Colonic mucosa (tissue), 4 donors: ENCODE measurements at regions not wholly inside any gene's neighbourhood (a gene's known extent, or its start where the extent isn't known, plus 50 kb on each side); places are given as distances from the start of the nearest gene placed in this dataset.

Experiments
- DNase-seq: peaks from one replicate; pipeline ENCODE4 v3.0.0-alpha.2; 2020
- H3K27ac ChIP-seq: fragments of 200-600 bp; one replicate; pipeline ENCODE4 v1.8.0; 2021
- H3K27me3 ChIP-seq: fragments of 200-600 bp; one replicate; pipeline ENCODE4 v1.8.0; 2021
- H3K36me3 ChIP-seq: fragments of 200-600 bp; one replicate; pipeline ENCODE4 v1.8.0; 2021
- H3K4me1 ChIP-seq: fragments of 200-600 bp; one replicate; pipeline ENCODE4 v1.8.0; 2021; ENCODE audit warnings: mild to moderate bottlenecking
- H3K4me3 ChIP-seq: fragments of 200-600 bp; one replicate; pipeline ENCODE4 v1.8.0; 2021
- H3K9ac ChIP-seq, 2 donors: one replicate each; pipeline ENCODE4 v1.7.0; 2013; ENCODE audit warnings: control low read depth in 2 of 2, low read depth in 2 of 2, low read length in 2 of 2
- H3K9me3 ChIP-seq: fragments of 200-600 bp; one replicate; pipeline ENCODE4 v1.8.0; 2021
- intact Hi-C: fragments of 100-400 bp; cut with DNase I; formaldehyde crosslinking; loops from one replicate; pipeline ENCODE4 v1.14.1; 2022
- TF ChIP-seq, protein P1 (sequence below): fragments of 200-600 bp; IDR thresholded peaks from one replicate; pipeline ENCODE4 v1.8.0; 2022; ENCODE audit warnings: antibody characterized with exemption, mild to moderate bottlenecking
- donor health status: healthy.
- donor health status: DM: no; HTN: no; CAD: no.
- donor health status: DM: no; HTN: no; CAD: no.

DNA sequence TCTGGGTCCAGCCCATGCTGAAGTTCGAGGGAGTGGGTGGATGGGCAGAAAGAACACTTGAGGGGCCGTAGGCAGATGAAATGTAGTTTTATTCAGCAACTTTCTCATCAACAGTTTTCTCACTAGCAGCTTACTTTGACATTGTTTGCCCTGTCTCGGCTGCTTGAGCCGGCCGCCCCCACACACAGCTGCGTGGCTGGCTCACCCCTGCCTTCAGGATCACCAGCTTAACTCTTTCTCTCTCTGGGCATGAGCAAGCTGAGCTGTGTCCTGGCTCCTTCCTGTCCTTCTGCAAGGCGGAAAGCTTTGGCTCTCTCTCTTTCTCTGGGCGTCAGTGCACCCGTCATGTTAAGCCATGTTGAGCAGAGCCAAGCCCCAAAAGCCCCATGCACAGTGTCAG, 104.4 kb upstream of the GNG12 start:
- H3K9me3 ChIP-seq = no peaks in the 10 kb centered on the region
- no peaks in the 10 kb centered on the region for H3K36me3 ChIP-seq
- H3K4me3 ChIP-seq = no peak overlapping the region
- no peaks in the 10 kb centered on the region for H3K27me3 ChIP-seq
- intact Hi-C loops = no loop called here
- no peaks in the 10 kb centered on the region for H3K4me1 ChIP-seq
- DNase-seq = no peak
- no peak overlapping the region for H3K27ac ChIP-seq
- H3K9ac ChIP-seq = no peak overlapping the region
- TF ChIP-seq, protein P1, sequence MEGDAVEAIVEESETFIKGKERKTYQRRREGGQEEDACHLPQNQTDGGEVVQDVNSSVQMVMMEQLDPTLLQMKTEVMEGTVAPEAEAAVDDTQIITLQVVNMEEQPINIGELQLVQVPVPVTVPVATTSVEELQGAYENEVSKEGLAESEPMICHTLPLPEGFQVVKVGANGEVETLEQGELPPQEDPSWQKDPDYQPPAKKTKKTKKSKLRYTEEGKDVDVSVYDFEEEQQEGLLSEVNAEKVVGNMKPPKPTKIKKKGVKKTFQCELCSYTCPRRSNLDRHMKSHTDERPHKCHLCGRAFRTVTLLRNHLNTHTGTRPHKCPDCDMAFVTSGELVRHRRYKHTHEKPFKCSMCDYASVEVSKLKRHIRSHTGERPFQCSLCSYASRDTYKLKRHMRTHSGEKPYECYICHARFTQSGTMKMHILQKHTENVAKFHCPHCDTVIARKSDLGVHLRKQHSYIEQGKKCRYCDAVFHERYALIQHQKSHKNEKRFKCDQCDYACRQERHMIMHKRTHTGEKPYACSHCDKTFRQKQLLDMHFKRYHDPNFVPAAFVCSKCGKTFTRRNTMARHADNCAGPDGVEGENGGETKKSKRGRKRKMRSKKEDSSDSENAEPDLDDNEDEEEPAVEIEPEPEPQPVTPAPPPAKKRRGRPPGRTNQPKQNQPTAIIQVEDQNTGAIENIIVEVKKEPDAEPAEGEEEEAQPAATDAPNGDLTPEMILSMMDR = no peak

DNA sequence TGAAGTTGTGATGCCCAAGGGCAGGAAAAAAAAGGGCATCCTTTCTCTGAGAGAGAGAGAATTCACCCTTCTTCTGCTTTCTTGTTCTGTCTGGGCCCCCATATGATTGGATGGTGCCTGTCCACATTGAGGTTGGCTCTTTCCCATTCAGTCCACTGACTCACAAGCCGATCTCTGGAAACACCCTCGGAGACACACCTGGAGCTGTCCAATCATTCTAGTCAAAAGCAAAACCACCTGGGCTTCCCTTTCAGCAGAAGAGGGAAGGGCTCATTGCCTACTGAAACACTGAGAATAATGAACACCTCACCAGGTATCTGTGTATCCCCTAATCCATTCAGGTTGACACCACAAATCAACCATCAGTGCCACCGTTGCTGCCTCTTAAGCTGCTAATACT, 103.7 kb upstream of the GNG12 start:
- Histone ChIP-seq H3K9me3 (no peaks in the 10 kb centered on the region), H3K36me3 (no peaks in the 10 kb centered on the region), H3K27ac (no peak overlapping the region), H3K9ac (no peak overlapping the region), H3K4me1 (no peaks in the 10 kb centered on the region), H3K27me3 (no peaks in the 10 kb centered on the region), H3K4me3 (no peak overlapping the region)
- TF ChIP-seq, protein P1 = no peak
- DNase-seq = no peak
- intact Hi-C loops = no loop called here

DNA sequence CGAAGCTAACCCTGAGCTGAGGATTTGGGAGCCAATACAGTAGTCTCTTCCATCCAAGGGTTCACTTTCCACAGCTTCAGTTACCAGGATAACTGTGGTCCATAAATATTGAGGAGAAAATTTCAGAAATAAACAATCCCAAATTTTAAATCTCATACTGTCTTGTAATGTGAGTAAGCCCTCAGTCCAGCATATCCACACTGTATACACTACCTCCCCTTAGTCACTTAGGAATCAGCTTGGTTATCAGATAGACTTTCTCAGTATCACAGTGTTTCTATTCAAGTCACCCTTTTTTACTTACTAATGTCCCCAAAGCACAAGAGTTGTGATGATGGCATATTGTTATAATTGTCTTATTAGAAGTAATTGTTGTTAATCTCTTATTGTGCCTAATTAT, 102.3 kb upstream of the GNG12 start:
- TF ChIP-seq, protein P1 = no peak
- no peak for DNase-seq
- intact Hi-C loops = no loop called here
- Histone ChIP-seq H3K27ac (no peak overlapping the region), H3K4me3 (no peak overlapping the region), H3K9ac (no peak overlapping the region), H3K36me3 (no peaks in the 10 kb centered on the region), H3K9me3 (no peaks in the 10 kb centered on the region), H3K4me1 (no peaks in the 10 kb centered on the region), H3K27me3 (no peaks in the 10 kb centered on the region)

DNA sequence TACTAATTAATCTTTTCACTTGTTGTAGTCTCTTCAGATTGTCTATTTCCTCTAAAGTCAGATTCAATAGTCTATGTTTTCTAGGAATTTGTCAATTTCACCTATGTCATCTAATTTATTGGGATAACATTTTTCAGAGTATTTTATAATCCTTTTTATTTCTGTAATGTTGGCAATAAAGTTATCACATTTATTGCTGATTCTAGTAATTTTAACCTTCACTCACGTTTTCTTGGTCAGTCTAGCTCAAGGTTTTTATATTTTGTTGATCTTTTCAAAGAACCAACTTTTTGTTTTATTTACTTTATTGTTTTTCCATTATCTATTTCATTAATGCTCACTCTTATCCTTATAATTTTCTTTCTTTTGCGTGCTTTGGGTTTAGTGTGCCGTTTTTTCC, 97.9 kb upstream of the GNG12 start:
- Histone ChIP-seq H3K9me3 (no peaks in the 10 kb centered on the region), H3K36me3 (no peaks in the 10 kb centered on the region)

DNA sequence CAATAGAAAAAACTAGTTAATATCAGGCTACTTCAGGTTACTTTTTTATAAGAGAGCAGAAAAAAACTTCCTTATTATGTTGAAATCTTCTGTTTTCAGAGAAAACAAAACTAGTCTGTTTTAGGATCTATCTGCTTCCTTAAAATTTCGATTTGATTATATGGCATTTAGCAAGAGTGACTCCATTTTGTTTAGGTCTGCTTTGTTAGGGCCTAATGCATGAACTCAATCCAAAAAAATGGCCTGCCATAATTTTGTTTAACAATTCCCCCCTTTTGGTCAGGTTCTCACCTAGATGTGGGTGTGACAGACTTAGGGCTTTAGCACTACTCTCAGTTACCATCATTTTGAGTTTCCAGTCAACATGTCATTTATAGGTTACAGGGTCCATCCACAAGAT, 89.8 kb upstream of the GNG12 start:
- no peak overlapping the region for H3K4me3 ChIP-seq
- TF ChIP-seq, protein P1 = no peak
- intact Hi-C loops = no loop called here
- no peak overlapping the region for H3K27ac ChIP-seq
- no peaks in the 10 kb centered on the region for H3K9me3 ChIP-seq
- no peaks in the 10 kb centered on the region for H3K27me3 ChIP-seq
- no peak overlapping the region for H3K9ac ChIP-seq
- no peaks in the 10 kb centered on the region for H3K4me1 ChIP-seq
- no peak for DNase-seq
- no peaks in the 10 kb centered on the region for H3K36me3 ChIP-seq

More for the DNA sequence above, 97.9 kb upstream of the GNG12 start:
- TF ChIP-seq, protein P1 = no peak
- Histone ChIP-seq H3K9ac (no peak overlapping the region), H3K4me3 (no peak overlapping the region), H3K27ac (no peak overlapping the region), H3K27me3 (no peaks in the 10 kb centered on the region), H3K4me1 (no peaks in the 10 kb centered on the region)
- intact Hi-C loops = no loop called here
- DNase-seq = no peak
